Stimulated activated CD8-positive, alpha-beta memory T cell treated with anti-CD3 and anti-CD28 coated beads, Interleukin-12 subunit alpha, Interleukin-12 subunit beta, amount 100 ng/mL, for 24 hours (primary cell): ENCODE measurements at regions not wholly inside any gene's neighbourhood (a gene's known extent, or its start where the extent isn't known, plus 50 kb on each side); places are given as distances from the start of the nearest gene placed in this dataset.

Experiments
- DNase-seq: peaks from one replicate; pipeline ENCODE4 v3.0.0-alpha.2; 2020; ENCODE audit errors: extremely low read depth

DNA sequence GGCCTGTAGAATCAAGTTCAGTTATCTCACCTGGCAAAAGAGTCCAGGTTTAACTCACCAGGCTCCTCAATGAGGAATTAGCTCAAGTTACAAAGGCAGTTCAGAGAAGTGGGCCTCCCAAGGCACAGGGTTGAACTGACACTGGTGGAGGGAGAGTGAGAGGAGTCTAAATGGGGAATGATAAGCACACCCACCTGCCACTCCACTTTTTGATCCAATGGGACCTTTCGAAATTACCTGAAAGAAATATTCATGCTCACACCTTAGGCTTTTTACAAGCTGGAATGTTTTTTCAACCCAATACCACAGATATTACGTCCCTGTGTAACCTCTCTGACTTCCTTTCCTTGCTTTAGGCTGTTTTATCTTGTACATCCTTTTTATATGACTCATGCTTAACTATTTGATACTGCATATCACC is 642.7 kb upstream of the TENM4 start:
- DNase-seq: no peak

DNA sequence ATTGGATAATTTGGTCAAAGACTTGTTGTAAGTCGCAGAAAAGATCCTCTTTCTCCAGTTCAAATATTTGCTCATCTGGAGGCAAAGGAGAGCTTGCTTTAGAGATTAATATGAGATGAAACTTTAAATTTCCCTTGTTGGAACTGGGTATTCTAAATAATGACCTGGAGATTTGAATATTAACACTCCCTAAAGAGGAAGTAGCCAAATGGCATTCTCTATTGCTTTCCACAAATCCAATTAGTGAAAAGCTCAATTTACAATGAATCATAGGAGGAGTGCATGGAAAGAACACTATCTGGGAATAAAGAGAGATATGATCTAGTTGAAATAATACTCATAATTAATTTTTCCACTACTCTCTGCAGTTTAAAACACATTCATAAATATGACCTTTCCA is 641.6 kb upstream of the TENM4 start:
- DNase-seq: no peak

DNA sequence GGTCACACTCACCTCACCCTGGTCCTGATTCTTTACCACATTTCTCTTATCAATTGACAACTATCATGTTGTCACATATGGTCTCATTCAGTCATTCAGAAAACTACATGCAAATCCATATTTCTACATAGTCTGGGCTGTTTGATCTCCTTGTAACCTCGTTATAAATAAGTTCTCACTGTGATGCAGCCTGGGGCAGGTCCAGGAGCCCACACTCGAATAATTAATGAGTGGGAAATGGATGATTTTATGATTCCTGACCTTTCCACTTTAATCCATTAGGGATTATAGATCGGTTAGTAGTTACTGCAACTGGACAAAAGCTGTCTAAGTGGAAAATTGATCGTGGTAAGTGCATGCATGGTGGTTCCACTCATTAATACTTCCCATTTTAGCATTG is 636.3 kb upstream of the TENM4 start:
- no peak for DNase-seq

DNA sequence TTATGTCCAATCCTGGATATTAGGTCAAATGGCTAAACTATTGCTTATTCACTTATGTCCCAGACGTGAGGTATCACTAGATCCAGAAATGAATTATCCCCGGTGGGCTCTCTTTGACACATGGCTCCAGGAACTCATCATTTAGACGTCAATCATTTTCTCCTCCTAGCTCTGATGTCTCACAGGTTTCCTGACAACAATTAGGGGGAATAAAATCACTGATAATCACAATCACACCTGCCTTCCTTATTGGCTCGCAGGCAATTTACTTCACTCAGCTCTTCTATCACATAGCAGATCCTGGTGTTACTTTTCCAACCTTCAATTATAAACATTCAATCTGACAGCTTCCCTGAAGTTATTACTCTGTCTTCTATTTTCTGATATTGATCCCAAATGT is 634.0 kb upstream of the TENM4 start:
- no peak for DNase-seq

DNA sequence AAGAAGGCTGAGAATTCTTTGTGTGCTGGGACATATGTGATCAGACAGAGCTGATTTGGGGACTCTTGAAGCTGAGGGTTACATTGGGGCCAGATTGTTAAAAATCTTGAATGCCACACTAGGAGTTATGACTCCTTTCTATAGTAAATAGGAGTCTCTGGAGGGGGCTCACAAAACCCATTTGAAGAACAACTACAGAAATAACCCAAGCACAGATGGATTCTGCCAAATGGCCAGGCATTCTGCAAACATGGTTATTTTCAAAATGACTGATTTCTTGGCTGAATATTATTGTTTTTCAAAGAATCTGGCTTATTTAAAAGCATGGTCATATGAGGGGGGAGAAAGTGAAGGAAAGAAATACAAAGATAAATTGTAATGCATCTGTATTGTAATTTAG is 625.5 kb upstream of the TENM4 start:
- DNase-seq: no peak

DNA sequence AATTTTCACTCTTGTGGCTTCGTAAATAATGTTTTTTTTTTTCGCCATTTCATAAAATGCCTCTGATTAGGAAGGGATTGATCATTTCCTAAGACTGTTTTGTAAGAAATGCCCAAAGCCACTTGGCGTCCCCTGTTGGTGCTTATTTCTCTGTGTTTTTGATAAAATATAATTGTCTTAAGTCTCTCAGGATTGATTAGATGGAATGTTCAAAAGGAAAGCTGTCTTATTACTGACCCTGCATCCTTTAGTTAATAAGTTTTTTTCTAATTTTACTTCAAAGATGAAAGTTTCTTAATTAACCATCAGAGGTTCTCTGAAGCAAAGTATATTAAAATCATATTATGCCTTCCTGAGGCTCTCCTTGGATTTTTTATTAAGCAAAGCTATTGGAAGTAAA is 624.3 kb upstream of the TENM4 start:
- DNase-seq: no peak

DNA sequence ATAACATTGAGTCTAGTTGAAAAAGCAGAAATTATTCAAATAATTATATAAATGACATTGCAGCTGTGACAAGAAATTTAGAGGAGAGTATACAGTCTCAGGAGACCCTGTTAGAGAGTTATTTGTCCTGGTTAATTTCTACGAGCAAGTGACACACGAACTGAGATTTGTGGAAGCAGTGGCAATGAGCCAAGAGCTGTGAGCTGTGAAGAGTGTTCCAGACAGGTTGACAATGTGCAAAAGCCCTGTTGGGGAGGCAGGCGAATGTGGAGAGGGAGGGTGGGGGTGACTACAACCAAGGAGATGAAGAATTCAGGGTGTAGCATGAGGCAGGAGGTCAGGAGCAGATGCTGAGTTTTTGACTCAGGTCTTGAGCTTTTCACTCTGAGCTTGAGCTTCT is 620.2 kb upstream of the TENM4 start:
- no peak for DNase-seq

DNA sequence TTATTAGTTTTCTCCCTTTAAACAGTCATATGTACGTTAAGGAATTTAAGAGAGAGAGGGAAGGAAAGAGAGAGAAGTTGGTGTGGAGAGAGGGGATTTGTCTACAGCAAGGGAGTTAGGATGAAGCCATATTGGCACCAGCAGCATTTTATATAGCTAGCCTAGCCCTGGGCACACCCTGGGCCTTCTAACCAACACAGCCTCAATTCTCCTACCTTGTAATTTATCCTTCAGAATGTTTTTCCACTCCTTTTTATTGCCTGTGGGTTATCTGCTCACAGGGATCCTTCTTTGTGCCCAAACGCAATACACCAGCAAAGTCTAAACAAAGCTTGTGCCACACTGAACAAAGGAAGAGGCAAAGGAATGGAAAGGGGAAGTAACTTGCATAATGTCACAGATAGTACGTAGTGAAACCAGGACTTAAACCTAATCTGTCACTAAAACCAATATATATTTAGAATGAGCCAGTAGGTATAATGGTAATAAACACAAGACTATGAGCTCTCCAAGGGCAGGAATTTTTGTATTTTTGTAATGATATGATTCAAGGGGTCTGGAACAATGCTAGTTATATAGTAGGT is 613.8 kb upstream of the TENM4 start:
- no peak for DNase-seq

DNA sequence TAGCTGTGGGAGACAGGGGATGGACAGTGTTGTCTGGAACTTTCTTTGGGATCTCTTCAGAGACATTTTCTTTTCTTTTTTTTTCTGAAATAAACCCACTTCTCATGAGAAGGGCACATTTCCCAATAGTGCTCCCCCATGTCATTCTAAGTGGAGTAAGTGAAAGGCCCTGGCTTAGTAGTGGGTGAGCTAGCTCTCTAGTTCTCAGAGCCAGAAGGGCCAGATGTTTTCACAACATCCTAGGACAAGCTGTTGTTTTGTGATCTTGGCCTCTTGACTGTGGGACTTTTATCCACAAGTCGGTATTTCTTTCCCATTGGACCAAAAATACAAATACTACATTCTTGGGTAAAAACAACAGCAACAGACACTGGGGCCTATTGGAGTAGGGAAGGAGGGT is 607.7 kb upstream of the TENM4 start:
- DNase-seq: no peak

DNA sequence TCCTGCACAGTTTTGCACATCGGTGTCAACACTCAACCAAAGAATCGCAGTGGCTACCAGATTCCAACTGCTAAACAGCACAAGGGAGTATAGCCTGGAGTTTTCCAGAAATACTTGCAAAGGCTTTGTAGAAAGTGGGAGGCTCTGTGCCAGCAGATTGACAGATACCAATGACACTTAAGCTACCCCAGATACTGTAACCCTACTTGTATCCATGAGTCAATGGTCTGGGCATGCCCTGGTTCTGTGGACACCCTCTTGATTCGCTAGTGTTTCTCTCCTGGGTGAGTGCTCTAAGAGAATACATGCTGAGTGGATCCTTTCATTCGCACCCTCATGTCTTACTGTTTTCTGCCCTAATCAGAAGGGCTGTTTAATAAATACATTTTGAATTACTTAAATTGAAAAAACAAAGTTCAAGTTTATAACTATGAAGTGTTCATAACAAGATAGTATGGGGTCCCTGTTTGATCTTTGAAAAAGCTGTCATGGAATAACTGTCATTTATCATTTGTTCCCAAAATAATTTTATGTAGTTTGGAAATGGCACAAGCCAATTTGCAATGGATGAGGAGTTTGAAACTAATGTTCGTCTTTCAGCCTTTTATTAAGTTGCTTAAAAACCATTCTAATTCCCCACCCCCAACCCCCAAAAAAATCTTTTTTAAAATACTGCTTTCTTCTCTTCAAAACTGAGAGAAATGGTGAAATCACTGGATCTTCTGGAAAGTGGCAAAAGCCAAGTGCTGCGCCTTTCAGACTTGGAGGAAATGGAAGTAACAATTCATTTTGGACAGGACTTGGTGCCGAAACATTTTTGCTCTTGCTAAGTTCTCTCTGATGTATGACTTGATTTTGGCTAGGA is 600.5 kb upstream of the TENM4 start:
- no peak for DNase-seq

DNA sequence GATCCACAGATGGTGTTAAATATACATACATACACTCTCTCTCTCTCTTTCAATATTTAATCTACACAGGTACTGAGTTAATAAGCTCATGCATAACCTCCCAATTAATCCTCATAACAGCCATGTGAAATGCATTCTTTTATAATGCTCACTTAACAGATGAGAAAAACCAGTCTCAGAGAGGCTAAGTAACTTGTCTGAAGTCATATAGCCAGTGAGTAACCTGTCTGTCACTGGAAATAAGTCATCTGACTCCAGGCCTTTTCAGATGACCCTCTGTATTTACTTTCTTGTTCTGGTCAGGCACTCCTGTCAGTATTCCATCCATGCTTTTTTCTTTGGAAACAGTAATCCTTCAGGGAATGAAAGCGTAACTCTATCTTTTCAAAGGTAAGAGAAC is 594.0 kb upstream of the TENM4 start:
- no peak for DNase-seq

DNA sequence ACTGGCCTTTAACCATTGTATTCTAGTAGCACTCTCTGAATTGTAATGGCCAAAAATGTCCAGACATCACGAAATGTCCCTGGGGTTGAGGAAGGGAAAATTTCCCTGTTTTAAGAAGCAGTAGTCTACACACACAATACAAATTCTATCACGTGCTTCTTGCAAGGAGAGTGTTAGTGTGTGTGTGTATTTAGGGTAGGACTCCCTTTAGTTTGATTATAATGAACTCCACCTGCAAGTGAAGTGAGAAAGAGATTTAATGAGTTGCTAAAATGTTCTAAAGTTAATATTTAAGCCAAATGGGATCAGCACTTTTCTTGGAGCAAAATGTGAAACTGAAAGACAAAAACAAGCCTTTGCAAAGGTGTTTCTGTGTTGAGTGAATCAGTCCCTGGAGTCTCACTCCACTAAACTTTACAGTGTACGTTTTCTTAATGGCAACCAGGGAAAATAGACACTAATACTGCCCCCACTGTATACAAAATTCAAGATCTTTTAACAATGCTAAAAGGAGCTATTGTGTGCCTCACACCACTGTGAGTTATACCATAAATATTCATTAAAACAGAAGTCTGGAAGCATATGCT is 590.3 kb upstream of the TENM4 start:
- no peak for DNase-seq

DNA sequence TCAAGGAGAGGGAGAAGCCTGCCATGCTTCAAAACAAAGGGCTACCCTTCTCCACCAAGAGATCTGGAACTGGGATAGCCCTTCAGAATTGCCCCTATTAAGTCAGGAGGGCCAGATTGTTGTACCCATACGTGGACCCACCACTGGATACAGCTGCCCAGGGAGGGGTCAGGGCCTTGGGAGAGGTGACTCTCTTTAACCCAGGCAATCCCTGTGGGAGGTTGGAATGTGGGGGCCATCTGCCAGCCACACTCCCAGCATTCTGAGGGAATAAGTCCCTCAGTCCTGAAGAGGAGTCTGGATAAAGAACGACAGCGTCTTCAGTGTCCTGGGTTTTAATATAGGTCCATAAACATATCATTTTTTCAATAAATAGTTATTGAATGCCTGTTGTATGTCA is 588.2 kb upstream of the TENM4 start:
- no peak for DNase-seq

DNA sequence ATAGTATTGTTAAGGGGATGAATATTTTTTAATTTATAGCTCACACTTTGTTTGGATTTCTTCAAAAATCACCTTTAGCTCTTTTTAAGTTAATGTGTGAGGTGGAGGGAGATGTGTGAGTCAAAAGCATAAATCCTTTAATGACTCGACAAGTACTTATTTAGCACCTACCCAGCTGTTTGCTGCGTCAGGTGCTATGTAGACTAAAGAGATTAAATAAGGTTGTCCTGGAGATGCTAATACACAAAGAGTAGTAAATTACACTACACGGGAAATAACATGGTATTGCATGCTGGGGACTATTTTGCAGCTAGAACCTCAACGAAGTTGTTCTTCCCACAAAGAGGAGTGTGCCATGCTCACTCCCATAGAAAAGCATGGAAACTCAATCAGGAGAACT is 583.3 kb upstream of the TENM4 start:
- no peak for DNase-seq

DNA sequence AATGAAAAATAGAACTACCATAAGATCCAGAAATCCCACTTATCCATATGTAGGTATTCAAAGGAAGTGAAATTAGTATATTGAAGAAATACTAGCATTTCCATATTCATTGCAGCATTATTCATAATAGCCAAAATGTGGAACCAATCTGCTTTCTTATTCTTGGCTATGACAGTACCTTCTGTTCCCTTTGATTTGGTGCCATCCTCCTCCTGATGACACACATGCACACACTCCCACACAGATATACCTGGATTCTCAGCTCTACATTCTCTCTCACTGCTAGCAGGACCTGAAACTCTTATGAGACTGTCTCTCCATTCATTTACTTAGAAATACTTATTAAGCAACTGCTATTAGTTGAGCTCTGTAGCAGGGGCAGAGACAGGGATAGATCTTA is 582.6 kb upstream of the TENM4 start:
- no peak for DNase-seq

DNA sequence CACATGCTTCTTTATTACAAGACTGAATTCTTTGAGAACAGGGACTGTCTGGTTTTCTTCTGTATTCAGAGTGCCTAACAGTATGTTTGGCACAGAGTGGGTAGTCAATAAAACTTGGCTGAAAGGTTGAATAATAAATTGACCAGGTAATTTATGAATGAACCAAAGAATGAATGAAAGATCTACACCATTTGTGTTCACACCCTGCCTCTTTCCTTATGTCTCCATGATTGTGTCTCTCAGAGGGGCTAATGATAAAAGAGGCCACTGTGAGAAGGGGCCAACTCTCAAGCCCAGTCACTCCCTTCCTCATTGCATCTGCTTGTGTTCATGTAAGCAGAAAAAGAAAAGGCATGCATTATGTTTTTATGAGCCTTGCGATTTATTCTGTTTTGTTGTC is 569.7 kb upstream of the TENM4 start:
- no peak for DNase-seq

DNA sequence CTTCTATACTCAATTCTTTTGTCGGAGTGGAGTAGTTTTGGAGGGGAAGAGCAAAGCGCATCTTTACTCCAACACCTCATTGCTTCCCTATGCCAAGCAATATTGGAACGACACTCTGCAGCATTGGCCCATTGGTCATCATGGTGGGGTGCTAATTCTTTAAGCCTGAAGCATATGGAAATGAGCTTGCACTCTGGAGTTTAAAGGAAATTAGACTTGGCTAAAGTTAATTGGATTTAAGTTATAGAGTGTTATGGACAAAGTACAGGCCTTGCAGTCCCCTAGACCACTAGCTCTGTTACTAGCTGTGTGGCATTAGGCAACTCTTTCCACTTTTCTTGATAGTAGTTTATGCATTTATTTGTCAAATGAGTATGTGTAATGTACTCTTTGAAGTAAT is 568.3 kb upstream of the TENM4 start:
- DNase-seq: no peak

DNA sequence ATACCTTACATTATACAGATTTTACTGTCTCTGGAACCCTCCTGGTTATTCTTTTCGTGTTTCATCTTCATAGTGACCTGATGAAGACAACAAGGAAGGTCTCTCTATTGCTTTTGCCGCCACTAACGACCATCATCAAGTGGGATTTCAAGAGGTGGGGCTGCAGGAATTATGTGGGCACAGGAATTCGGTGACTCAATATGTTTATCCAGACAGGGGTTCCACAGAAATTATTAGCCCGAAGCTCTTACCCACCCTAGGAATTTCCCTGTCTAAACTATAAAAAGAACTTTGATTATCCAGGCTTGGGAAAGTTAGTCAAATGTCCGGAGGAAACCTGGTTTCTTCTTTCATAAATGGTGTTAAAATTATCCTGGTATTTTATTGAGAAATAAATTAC is 566.8 kb upstream of the TENM4 start:
- no peak for DNase-seq

DNA sequence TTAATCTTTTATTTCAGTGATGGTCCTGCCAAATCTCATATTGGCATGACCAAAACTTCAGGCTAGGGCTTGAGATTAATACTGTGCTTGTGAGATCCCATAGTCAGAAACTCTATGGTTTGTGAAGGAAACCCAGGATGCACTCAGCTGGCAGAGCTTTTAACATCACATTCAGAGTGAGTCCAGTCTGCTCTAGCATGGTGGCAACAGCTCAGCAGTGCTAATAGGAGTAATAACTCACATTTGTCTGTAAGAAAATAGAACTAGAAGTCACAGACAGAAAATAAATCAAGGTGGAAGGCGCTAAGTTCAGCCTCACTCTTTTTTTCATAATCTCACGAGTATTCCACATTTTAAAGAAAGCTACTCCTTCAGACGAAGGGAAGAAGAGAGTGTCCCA is 549.3 kb upstream of the TENM4 start:
- no peak for DNase-seq

DNA sequence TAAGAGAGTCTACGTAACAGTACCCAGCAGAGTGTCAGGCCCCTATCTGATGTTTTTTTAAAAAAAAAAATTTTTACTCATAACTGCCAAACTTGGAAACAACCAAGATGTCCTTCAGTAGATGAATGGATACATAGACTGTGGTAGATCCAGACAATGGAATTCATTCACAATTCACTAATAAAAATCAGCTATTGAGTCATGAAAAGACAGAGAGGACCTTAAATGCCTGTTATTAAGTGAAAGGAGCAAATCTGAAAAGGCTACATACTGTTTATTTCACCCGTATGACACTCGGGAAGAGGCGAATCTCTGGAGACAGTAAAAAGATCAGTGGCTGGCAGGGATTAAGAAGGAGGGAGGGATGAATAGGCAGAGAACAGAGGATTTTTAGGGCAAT is 541.4 kb upstream of the TENM4 start:
- no peak for DNase-seq

DNA sequence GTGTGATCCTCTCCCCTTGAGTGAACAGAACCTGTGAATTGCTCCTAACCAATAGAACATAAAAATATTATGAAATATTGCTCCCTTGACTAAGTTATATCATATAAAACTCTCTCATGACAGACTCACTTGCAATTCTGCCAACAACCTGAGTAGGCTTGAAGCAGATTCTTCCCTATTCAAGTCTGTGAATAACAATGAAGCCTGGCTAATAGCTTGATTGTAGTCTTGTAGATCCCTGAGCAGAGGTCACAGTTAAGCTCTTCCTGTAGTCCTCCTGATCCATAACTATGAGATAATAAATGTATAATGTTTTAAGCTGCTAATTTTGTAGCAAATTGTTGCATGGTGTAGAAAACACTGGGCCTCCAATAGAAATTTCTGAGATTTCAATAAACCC is 540.1 kb upstream of the TENM4 start:
- no peak for DNase-seq

DNA sequence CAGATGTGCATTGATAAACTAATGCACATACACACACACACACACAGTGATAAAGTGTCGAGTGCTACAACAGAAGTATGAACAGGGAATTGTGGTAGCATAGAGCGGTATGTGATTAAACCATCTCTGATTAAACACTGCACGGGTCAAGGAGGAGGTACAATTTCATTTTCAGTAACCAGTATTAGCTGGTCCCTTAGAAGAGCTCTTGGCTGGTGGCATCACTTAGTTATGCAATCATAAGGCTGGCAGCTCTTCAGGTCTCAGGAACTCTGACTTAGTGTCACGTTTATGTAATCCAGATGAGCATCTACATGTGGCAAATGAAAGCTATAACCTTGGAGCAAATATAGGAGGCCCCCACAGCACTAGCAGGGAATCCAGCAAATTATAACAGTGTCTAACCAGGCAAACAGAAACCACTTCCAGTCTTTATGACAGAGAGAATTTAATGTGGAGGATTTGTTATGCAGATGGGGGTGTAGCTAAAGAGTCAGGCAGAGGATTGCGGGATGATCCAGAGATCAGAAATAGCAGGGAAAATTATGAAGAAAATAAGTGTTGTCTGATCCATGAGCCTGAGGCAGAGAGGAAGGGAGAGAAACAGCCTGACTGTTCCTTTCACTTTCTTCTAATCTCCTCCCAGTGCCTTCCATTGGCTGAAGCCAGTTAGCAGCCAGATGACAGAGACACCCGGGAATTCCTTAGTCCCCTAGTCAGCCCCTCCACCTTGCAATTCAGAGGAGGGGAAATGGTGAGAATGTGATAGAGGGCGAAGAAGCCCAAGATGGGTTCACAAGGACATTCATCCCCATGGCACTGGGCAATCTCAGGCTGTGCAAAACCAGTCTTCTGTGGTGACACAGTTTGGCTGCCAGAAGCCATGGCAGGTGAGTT is 533.1 kb upstream of the TENM4 start:
- DNase-seq: no peak
